Colonic mucosa (tissue), 4 donors: ENCODE measurements at regions not wholly inside any gene's neighbourhood (a gene's known extent, or its start where the extent isn't known, plus 50 kb on each side); places are given as distances from the start of the nearest gene placed in this dataset.
"Not testable (repeated sequence)": the region's sequence is repeated elsewhere in the genome, so short reads cannot be mapped to it uniquely, and the experiment has no call there.

Experiments used
- DNase-seq: peaks from one replicate; pipeline ENCODE4 v3.0.0-alpha.2; 2020
- H3K27ac ChIP-seq: fragments of 200-600 bp; one replicate; pipeline ENCODE4 v1.8.0; 2021
- H3K27me3 ChIP-seq: fragments of 200-600 bp; one replicate; pipeline ENCODE4 v1.8.0; 2021
- H3K36me3 ChIP-seq: fragments of 200-600 bp; one replicate; pipeline ENCODE4 v1.8.0; 2021
- H3K4me1 ChIP-seq: fragments of 200-600 bp; one replicate; pipeline ENCODE4 v1.8.0; 2021; ENCODE audit warnings: mild to moderate bottlenecking
- H3K4me3 ChIP-seq: fragments of 200-600 bp; one replicate; pipeline ENCODE4 v1.8.0; 2021
- H3K9ac ChIP-seq, 2 donors: one replicate each; pipeline ENCODE4 v1.7.0; 2013; ENCODE audit warnings: control low read depth in 2 of 2, low read depth in 2 of 2, low read length in 2 of 2
- H3K9me3 ChIP-seq: fragments of 200-600 bp; one replicate; pipeline ENCODE4 v1.8.0; 2021
- CTCF ChIP-seq: fragments of 200-600 bp; IDR thresholded peaks from one replicate; pipeline ENCODE4 v1.8.0; 2022; ENCODE audit warnings: antibody characterized with exemption, mild to moderate bottlenecking
- intact Hi-C: fragments of 100-400 bp; cut with DNase I; formaldehyde crosslinking; loops from one replicate; pipeline ENCODE4 v1.14.1; 2022
- donor health status: healthy.
- donor health status: DM: no; HTN: no; CAD: no.
- donor health status: DM: no; HTN: no; CAD: no.

- H3K36me3 ChIP-seq, H3K9ac ChIP-seq, H3K27me3 ChIP-seq, H3K27ac ChIP-seq, H3K4me3 ChIP-seq, H3K9me3 ChIP-seq, H3K4me1 ChIP-seq, DNase-seq, intact Hi-C loops: not testable (repeated sequence)
These were observed 64.5 kb downstream of the UGT2B28 start for GRCh38 chr4:69344786-69345185.

GRCh38 chr4:69348746-69349145, 68.5 kb downstream of the UGT2B28 start:
- DNase-seq, H3K36me3 ChIP-seq, H3K9me3 ChIP-seq, intact Hi-C loops, H3K27me3 ChIP-seq, H3K9ac ChIP-seq, H3K27ac ChIP-seq, H3K4me3 ChIP-seq, H3K4me1 ChIP-seq: not testable (repeated sequence)

GRCh38 chr4:69360271-69360670, 80.0 kb downstream of the UGT2B28 start:
- DNase-seq, result peak; percentile 63
- Histone ChIP-seq H3K27me3 (no peaks in the 10 kb centered on the region), H3K36me3 (no peaks in the 10 kb centered on the region), H3K27ac (no peak overlapping the region), H3K4me1 (no peaks in the 10 kb centered on the region), H3K4me3 (no peak overlapping the region), H3K9ac (no peak overlapping the region), H3K9me3 (no peaks in the 10 kb centered on the region)
- TF ChIP-seq CTCF, result no peak
- intact Hi-C loops, result no loop called here

- intact Hi-C loops, DNase-seq, H3K9ac ChIP-seq, H3K9me3 ChIP-seq, H3K27me3 ChIP-seq, H3K27ac ChIP-seq, H3K4me1 ChIP-seq, H3K36me3 ChIP-seq, H3K4me3 ChIP-seq: not testable (repeated sequence)
These were observed 80.5 kb downstream of the UGT2B28 start for GRCh38 chr4:69360768-69361167.

- no peak overlapping the region for H3K4me3 ChIP-seq
- H3K4me1 ChIP-seq, result no peaks in the 10 kb centered on the region
- no peak overlapping the region for H3K9ac ChIP-seq
- no peaks in the 10 kb centered on the region for H3K36me3 ChIP-seq
- no peak overlapping the region for H3K27ac ChIP-seq
- no peaks in the 10 kb centered on the region for H3K27me3 ChIP-seq
- no peak for TF ChIP-seq CTCF
- intact Hi-C loops, result no loop called here
- H3K9me3 ChIP-seq, result no peaks in the 10 kb centered on the region
- no peak for DNase-seq
These were observed 82.1 kb downstream of the UGT2B28 start for GRCh38 chr4:69362351-69362750.

- H3K36me3 ChIP-seq, DNase-seq, H3K4me3 ChIP-seq, intact Hi-C loops, H3K27ac ChIP-seq, H3K9ac ChIP-seq, H3K9me3 ChIP-seq, H3K27me3 ChIP-seq, H3K4me1 ChIP-seq: not testable (repeated sequence)
These were observed 87.4 kb downstream of the UGT2B28 start for GRCh38 chr4:69367664-69368063.

GRCh38 chr4:69376450-69376849, 96.2 kb downstream of the UGT2B28 start:
- Histone ChIP-seq H3K27me3 (no peaks in the 10 kb centered on the region), H3K9me3 (no peaks in the 10 kb centered on the region), H3K27ac (no peak overlapping the region), H3K9ac (no peak overlapping the region), H3K4me1 (no peaks in the 10 kb centered on the region), H3K36me3 (no peaks in the 10 kb centered on the region), H3K4me3 (no peak overlapping the region)
- intact Hi-C loops, result no loop called here
- no peak for DNase-seq
- TF ChIP-seq CTCF, result no peak

- intact Hi-C loops, result no loop called here
- H3K4me1 ChIP-seq, result no peaks in the 10 kb centered on the region
- no peak for TF ChIP-seq CTCF
- no peak overlapping the region for H3K27ac ChIP-seq
- no peak overlapping the region for H3K4me3 ChIP-seq
- H3K36me3 ChIP-seq, result no peaks in the 10 kb centered on the region
- DNase-seq, result no peak
- H3K9ac ChIP-seq, result no peak overlapping the region
- no peaks in the 10 kb centered on the region for H3K27me3 ChIP-seq
- H3K9me3 ChIP-seq, result no peaks in the 10 kb centered on the region
These were observed 97.3 kb downstream of the UGT2B28 start for GRCh38 chr4:69377562-69377961.
